ENCODE measurements at regions not wholly inside any gene's neighbourhood (a gene's known extent, or its start where the extent isn't known, plus 50 kb on each side); places are given as distances from the start of the nearest gene placed in this dataset.

DNA sequence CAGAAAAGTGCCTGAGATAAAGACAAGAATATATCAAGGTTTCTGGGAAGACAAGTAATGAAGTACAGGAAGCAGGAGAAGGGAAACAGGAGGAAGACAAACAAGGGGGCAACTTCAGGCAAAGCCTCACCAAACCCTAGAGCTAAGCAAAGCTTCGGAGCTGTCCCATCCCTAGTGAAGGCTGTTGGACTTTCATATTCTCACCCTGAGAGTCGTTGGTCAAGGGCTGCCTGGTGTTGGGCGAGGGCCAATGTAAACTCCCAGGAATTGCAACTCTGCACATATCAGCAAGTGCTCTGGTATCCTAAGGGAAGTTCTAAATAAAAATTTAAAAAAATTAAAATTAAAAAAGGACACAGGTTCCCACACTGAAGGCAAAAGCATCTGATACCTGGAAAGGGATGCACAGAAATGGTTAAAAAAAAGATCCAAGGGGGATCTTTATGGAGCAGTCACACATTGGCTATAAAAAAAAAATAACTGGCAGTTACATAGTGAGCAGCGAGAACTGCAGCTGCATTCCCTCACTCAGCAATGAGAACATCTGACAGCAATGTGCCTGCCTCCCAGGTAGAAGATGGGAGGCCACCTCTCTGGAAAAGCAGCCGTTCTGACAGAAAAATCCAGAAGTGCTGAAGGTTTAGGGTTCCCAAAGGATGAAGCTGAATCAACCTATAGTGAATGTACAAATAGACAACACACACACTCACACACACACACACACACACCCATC is 304.7 kb downstream of the WDR11 start:
- H3K4me3 ChIP-seq (ENCODE audit: low read depth, low read length) = no peak overlapping the region
- DNase-seq (ENCODE audit: low read depth, low spot score) = no peak
- in situ Hi-C loops (cut with HindIII; ENCODE audit: low sequenced_read_pairs) = no loop called here
- TF ChIP-seq, protein P1, sequence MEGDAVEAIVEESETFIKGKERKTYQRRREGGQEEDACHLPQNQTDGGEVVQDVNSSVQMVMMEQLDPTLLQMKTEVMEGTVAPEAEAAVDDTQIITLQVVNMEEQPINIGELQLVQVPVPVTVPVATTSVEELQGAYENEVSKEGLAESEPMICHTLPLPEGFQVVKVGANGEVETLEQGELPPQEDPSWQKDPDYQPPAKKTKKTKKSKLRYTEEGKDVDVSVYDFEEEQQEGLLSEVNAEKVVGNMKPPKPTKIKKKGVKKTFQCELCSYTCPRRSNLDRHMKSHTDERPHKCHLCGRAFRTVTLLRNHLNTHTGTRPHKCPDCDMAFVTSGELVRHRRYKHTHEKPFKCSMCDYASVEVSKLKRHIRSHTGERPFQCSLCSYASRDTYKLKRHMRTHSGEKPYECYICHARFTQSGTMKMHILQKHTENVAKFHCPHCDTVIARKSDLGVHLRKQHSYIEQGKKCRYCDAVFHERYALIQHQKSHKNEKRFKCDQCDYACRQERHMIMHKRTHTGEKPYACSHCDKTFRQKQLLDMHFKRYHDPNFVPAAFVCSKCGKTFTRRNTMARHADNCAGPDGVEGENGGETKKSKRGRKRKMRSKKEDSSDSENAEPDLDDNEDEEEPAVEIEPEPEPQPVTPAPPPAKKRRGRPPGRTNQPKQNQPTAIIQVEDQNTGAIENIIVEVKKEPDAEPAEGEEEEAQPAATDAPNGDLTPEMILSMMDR (IDR thresholded peaks at IDR 0.05; ENCODE audit: low read depth, low read length) = no peak

DNA sequence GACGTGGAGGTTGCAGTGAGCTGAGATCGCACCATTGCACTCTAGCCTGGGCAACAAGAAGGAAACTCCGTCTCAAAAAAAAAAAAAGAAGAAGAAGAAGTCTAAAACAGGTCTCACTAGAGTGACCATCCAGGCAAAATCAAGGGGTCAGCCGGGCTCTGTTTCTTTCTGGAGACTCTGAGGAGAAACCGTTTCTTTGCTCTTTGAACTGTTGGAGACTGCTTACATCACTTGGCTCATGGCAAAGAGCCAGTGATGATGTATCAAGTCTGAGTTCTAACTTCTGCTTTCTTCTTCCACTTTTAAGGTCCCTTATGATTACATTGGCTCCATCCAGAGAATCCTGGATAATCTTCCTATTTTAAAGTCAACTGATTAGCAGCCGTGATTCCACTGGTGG is 306.8 kb downstream of the WDR11 start:
- TF ChIP-seq, protein P1 (IDR thresholded peaks at IDR 0.05; ENCODE audit: low read depth, low read length) = no peak
- peak; percentile 28 for DNase-seq (ENCODE audit: low read depth, low spot score)
- in situ Hi-C loops (cut with HindIII; ENCODE audit: low sequenced_read_pairs) = no loop called here

DNA sequence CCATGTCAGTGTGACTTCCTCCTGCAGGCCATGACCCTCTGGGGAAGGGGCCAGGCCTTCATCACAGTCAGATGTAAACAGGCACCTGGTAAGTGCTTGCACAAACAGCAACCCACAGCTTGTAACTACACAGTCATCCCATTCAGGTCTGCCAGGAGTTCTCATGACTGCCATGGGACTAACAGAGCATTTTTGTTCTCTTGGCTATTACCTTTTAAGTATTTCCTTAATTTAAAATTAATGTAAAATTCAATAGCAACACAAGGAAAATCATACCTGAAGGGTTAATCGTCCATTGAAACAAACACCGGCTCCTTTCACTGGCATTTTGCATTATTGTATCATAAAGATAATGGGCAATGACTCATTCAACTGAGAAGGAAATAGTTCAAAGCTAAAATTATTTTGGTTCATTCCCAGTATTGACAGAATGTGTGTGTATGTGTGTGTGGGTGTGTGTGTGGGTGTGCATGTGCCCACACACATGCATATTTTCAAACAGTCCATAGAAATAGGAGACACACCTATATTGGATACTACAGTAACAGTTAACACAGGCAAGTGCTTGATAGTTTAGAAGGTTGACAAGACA is 307.9 kb downstream of the WDR11 start:
- TF ChIP-seq, protein P1 (IDR thresholded peaks at IDR 0.05; ENCODE audit: low read depth, low read length) = no peak
- in situ Hi-C loops (cut with HindIII; ENCODE audit: low sequenced_read_pairs) = no loop called here
- H3K4me3 ChIP-seq (ENCODE audit: low read depth, low read length) = no peak overlapping the region
- peak; percentile 8 for DNase-seq (ENCODE audit: low read depth, low spot score)

More for the DNA sequence above, 306.8 kb downstream of the WDR11 start:
- no peak overlapping the region for H3K4me3 ChIP-seq (ENCODE audit: low read depth, low read length)

DNA sequence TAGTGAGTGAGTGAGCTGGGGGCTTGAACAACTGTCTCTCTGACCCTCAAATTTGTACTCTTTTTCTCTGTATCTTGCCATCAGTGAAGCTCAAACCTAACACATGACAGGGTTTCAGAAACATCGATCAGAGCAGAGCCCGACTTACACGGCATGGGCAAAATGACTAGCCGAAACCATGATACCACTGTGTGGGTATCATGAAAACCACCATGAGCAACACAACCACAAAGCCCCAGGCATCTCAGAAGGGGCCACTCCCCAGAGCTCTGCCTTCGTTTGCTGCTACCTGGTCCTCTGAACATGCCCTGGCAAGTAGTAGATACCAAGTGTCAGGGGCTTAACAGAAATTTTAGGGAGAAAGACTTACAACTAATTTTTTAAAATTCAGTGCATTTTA is 308.5 kb downstream of the WDR11 start:
- TF ChIP-seq, protein P1 (IDR thresholded peaks at IDR 0.05; ENCODE audit: low read depth, low read length) = no peak
- DNase-seq (ENCODE audit: low read depth, low spot score) = no peak
- in situ Hi-C loops (cut with HindIII; ENCODE audit: low sequenced_read_pairs) = no loop called here
- H3K4me3 ChIP-seq (ENCODE audit: low read depth, low read length) = no peak overlapping the region

DNA sequence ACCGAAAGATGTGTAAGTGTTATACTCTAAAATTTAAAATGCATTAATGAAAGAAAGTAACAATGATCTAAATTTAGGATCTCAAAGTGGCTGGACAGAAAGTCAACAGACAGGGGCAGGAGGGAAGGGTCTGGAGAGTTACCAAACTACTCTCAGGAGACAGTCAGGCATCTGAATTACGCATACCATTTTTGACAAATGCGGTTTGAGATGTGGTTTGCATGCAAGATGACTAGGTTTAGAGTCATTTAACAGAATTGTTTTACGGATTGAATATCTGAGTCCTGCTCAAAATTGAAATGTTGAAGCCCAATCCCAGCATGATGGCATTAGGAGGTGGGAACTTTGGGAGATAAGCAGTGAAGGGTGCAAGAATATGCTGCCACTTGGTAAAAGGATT is 314.1 kb downstream of the WDR11 start:
- TF ChIP-seq, protein P1 (IDR thresholded peaks at IDR 0.05; ENCODE audit: low read depth, low read length) = no peak
- H3K4me3 ChIP-seq (ENCODE audit: low read depth, low read length) = no peak overlapping the region
- peak; percentile 50 for DNase-seq (ENCODE audit: low read depth, low spot score)
- in situ Hi-C loops (cut with HindIII; ENCODE audit: low sequenced_read_pairs) = no loop called here

DNA sequence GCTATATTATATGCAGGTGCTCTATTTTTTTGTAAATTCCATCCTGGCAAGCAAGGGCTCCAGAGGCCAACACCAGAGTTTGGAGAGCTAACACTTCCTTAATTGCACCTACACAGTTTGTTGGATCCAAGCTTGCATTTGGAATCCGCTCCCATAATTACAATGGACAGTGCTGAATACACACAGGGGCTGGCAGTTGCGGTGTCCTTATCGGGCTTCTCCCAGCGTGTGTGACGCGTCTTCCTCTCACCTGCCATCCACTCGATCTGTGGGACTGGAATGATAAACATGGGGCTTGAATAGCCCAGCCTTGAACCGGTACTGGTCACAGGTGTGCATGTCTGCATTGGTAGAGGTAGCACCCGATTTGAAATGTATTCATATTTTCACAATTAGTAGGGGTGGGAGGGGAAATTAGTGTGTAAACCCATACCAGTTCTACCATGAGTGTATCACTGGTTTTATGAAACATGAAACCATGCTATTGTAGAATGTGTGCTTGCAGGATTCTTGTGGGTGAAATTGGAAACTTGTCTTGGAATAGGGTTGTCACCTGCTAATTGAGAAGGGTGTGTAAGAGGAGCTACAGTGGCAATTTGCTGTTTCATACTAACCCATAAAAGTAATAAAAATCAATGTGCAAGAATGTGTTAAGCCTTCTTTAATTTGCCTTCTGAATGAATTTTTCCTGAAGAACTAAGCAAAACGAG is 316.5 kb downstream of the WDR11 start:
- TF ChIP-seq, protein P1 (IDR thresholded peaks at IDR 0.05; ENCODE audit: low read depth, low read length) = no peak
- H3K4me3 ChIP-seq (ENCODE audit: low read depth, low read length) = no peak overlapping the region
- DNase-seq (ENCODE audit: low read depth, low spot score) = no peak
- in situ Hi-C loops (cut with HindIII; ENCODE audit: low sequenced_read_pairs) = no loop called here

All from astrocyte of the spinal cord (primary cell).